ENCODE measurements at regions not wholly inside any gene's neighbourhood (a gene's known extent, or its start where the extent isn't known, plus 50 kb on each side); places are given as distances from the start of the nearest gene placed in this dataset.

- TF ChIP-seq POLR2AphosphoS5 (IDR thresholded peaks at IDR 0.05), result no peak
- TF ChIP-seq CTCF (IDR thresholded peaks at IDR 0.05), result no peak
These were observed 108.9 kb upstream of the NKX1-1 start for GRCh38 chr4:1515156-1515555.

Data from transverse colon (tissue), 4 donors.